Activated T-helper 1 cell treated with anti-CD3 and anti-CD28 coated beads, Interleukin-12 subunit alpha, Interleukin-12 subunit beta, Interleukin-2, Interleukin-4 antibody, amounts not matched to agents 30 ng/mL and 10 ng/mL and 1 ng/mL, durations not matched to agents 14 hours and 24 hours and 36 hours (primary cell): ENCODE measurements at regions not wholly inside any gene's neighbourhood (a gene's known extent, or its start where the extent isn't known, plus 50 kb on each side); places are given as distances from the start of the nearest gene placed in this dataset.
"Not testable (repeated sequence)": the region's sequence is repeated elsewhere in the genome, so short reads cannot be mapped to it uniquely, and the experiment has no call there.

Experiments used
- DNase-seq: peaks from one replicate; pipeline ENCODE4 v3.0.0; 2021; ENCODE audit warnings: low spot score
- H3K27ac Mint-ChIP-seq: one replicate; pipeline ENCODE4 v1.8.0; 2021; ENCODE audit warnings: mild to moderate bottlenecking, mixed read lengths
- H3K27me3 Mint-ChIP-seq: one replicate; pipeline ENCODE4 v1.8.0; 2022; ENCODE audit warnings: mild to moderate bottlenecking, moderate library complexity, mixed read lengths; ENCODE audit not compliant: insufficient read depth
- H3K36me3 Mint-ChIP-seq: one replicate; pipeline ENCODE4 v1.8.0; 2021; ENCODE audit warnings: low read depth, mixed read lengths
- H3K4me1 Mint-ChIP-seq: one replicate; pipeline ENCODE4 v1.8.0; 2021; ENCODE audit warnings: low read depth, mixed read lengths
- H3K4me3 Mint-ChIP-seq: one replicate; pipeline ENCODE4 v1.8.0; 2021; ENCODE audit warnings: mild to moderate bottlenecking, moderate library complexity, mixed read lengths
- H3K9me3 Mint-ChIP-seq: one replicate; pipeline ENCODE4 v1.8.0; 2021; ENCODE audit warnings: mixed read lengths
- intact Hi-C: fragments of 100-400 bp; cut with micrococcal nuclease; formaldehyde crosslinking; loops from one replicate; pipeline ENCODE4 v1.15.1; 2024

GRCh38 chr6:80508885-80509630 lies 402.6 kb downstream of the BCKDHB start:
- peaks cover 6% of the 10 kb centered on the region for H3K27me3 Mint-ChIP-seq
- H3K27ac Mint-ChIP-seq = no peak overlapping the region
- no peaks in the 10 kb centered on the region for H3K4me1 Mint-ChIP-seq
- no peak for DNase-seq
- H3K4me3 Mint-ChIP-seq = no peak overlapping the region
- H3K9me3 Mint-ChIP-seq = no peaks in the 10 kb centered on the region
- intact Hi-C loops = no loop called here
- H3K36me3 Mint-ChIP-seq = no peaks in the 10 kb centered on the region

- no peak overlapping the region for H3K4me3 Mint-ChIP-seq
- no peak for DNase-seq
- no peaks in the 10 kb centered on the region for H3K4me1 Mint-ChIP-seq
- H3K36me3 Mint-ChIP-seq = no peaks in the 10 kb centered on the region
- no peak overlapping the region for H3K27ac Mint-ChIP-seq
- peaks cover 11% of the 10 kb centered on the region for H3K27me3 Mint-ChIP-seq
- no peaks in the 10 kb centered on the region for H3K9me3 Mint-ChIP-seq
- intact Hi-C loops = no loop called here
Observed at GRCh38 chr6:80504882-80505281, 398.4 kb downstream of the BCKDHB start.

- intact Hi-C loops = no loop called here
- H3K9me3 Mint-ChIP-seq = no peaks in the 10 kb centered on the region
- H3K36me3 Mint-ChIP-seq = no peaks in the 10 kb centered on the region
- H3K27ac Mint-ChIP-seq = no peak overlapping the region
- peaks cover 12% of the 10 kb centered on the region for H3K27me3 Mint-ChIP-seq
- no peak for DNase-seq
- H3K4me1 Mint-ChIP-seq = no peaks in the 10 kb centered on the region
- H3K4me3 Mint-ChIP-seq = no peak overlapping the region
Observed at GRCh38 chr6:80503660-80504059, 397.2 kb downstream of the BCKDHB start.

GRCh38 chr6:80502871-80503270 lies 396.4 kb downstream of the BCKDHB start:
- intact Hi-C loops = no loop called here
- no peak overlapping the region for H3K27ac Mint-ChIP-seq
- no peak overlapping the region for H3K4me3 Mint-ChIP-seq
- peaks cover 9% of the 10 kb centered on the region for H3K27me3 Mint-ChIP-seq
- DNase-seq = no peak
- H3K36me3 Mint-ChIP-seq = no peaks in the 10 kb centered on the region
- no peaks in the 10 kb centered on the region for H3K9me3 Mint-ChIP-seq
- H3K4me1 Mint-ChIP-seq = no peaks in the 10 kb centered on the region

- no peaks in the 10 kb centered on the region for H3K36me3 Mint-ChIP-seq
- H3K27me3 Mint-ChIP-seq = peaks cover 7% of the 10 kb centered on the region
- DNase-seq = no peak
- H3K9me3 Mint-ChIP-seq = no peaks in the 10 kb centered on the region
- H3K4me3 Mint-ChIP-seq = no peak overlapping the region
- no peak overlapping the region for H3K27ac Mint-ChIP-seq
- intact Hi-C loops = no loop called here
- no peaks in the 10 kb centered on the region for H3K4me1 Mint-ChIP-seq
Observed at GRCh38 chr6:80501636-80502035, 395.2 kb downstream of the BCKDHB start.

- H3K27me3 Mint-ChIP-seq, H3K27ac Mint-ChIP-seq, H3K36me3 Mint-ChIP-seq, DNase-seq, H3K4me3 Mint-ChIP-seq, intact Hi-C loops, H3K9me3 Mint-ChIP-seq, H3K4me1 Mint-ChIP-seq: not testable (repeated sequence)
Observed at GRCh38 chr6:80497696-80498486, 391.4 kb downstream of the BCKDHB start.

GRCh38 chr6:80489911-80490635 lies 383.6 kb downstream of the BCKDHB start:
- H3K27me3 Mint-ChIP-seq = peaks cover 4% of the 10 kb centered on the region
- no peaks in the 10 kb centered on the region for H3K4me1 Mint-ChIP-seq
- no peak overlapping the region for H3K27ac Mint-ChIP-seq
- DNase-seq = no peak
- H3K4me3 Mint-ChIP-seq = no peak overlapping the region
- intact Hi-C loops = no loop called here
- H3K36me3 Mint-ChIP-seq = no peaks in the 10 kb centered on the region
- no peaks in the 10 kb centered on the region for H3K9me3 Mint-ChIP-seq

GRCh38 chr6:80488190-80488589 lies 381.7 kb downstream of the BCKDHB start:
- Mint-ChIP-seq H3K27me3 (peaks cover 4% of the 10 kb centered on the region), H3K36me3 (no peaks in the 10 kb centered on the region), H3K27ac (no peak overlapping the region), H3K4me3 (no peak overlapping the region), H3K9me3 (no peaks in the 10 kb centered on the region), H3K4me1 (no peaks in the 10 kb centered on the region)
- intact Hi-C loops = no loop called here
- no peak for DNase-seq

GRCh38 chr6:80485494-80485893 lies 379.0 kb downstream of the BCKDHB start:
- H3K27me3 Mint-ChIP-seq, intact Hi-C loops, H3K27ac Mint-ChIP-seq, H3K9me3 Mint-ChIP-seq, H3K36me3 Mint-ChIP-seq, H3K4me3 Mint-ChIP-seq, H3K4me1 Mint-ChIP-seq, DNase-seq: not testable (repeated sequence)

GRCh38 chr6:80482056-80482455 lies 375.6 kb downstream of the BCKDHB start:
- Mint-ChIP-seq H3K9me3 (no peaks in the 10 kb centered on the region), H3K36me3 (no peaks in the 10 kb centered on the region)
- intact Hi-C loops = no loop called here

GRCh38 chr6:80480421-80481157 lies 374.1 kb downstream of the BCKDHB start:
- H3K36me3 Mint-ChIP-seq = no peaks in the 10 kb centered on the region
- no peak overlapping the region for H3K27ac Mint-ChIP-seq
- no peaks in the 10 kb centered on the region for H3K9me3 Mint-ChIP-seq
- intact Hi-C loops = no loop called here
- no peaks in the 10 kb centered on the region for H3K4me1 Mint-ChIP-seq
- H3K27me3 Mint-ChIP-seq = peaks cover 6% of the 10 kb centered on the region
- no peak for DNase-seq
- no peak overlapping the region for H3K4me3 Mint-ChIP-seq

More at GRCh38 chr6:80482056-80482455, 375.6 kb downstream of the BCKDHB start:
- peaks cover 9% of the 10 kb centered on the region for H3K27me3 Mint-ChIP-seq
- H3K27ac Mint-ChIP-seq = no peak overlapping the region
- H3K4me3 Mint-ChIP-seq = no peak overlapping the region
- H3K4me1 Mint-ChIP-seq = no peaks in the 10 kb centered on the region
- DNase-seq = no peak

GRCh38 chr6:80478030-80478429 lies 371.6 kb downstream of the BCKDHB start:
- Mint-ChIP-seq H3K27ac (no peak overlapping the region), H3K27me3 (peaks cover 6% of the 10 kb centered on the region), H3K4me1 (no peaks in the 10 kb centered on the region), H3K9me3 (no peaks in the 10 kb centered on the region), H3K4me3 (no peak overlapping the region), H3K36me3 (no peaks in the 10 kb centered on the region)
- no peak for DNase-seq
- intact Hi-C loops = no loop called here
